Endodermal cell (in vitro differentiated cells): ENCODE measurements at regions not wholly inside any gene's neighbourhood (a gene's known extent, or its start where the extent isn't known, plus 50 kb on each side); places are given as distances from the start of the nearest gene placed in this dataset.

Source experiments
- DNase-seq: peaks from one replicate; pipeline ENCODE4 v3.0.0-alpha.2; 2017
- H3K27ac ChIP-seq: 2 replicates; pipeline ENCODE4 v1.5.1; 2013; ENCODE audit warnings: mild to moderate bottlenecking, low read depth, low read length, moderate library complexity
- H3K27me3 ChIP-seq: 2 replicates; pipeline ENCODE4 v1.6.1; 2013; ENCODE audit warnings: mild to moderate bottlenecking, low read length, moderate library complexity; ENCODE audit not compliant: insufficient read depth, control insufficient read depth, poor library complexity, severe bottlenecking
- H3K36me3 ChIP-seq: 2 replicates; pipeline ENCODE4 v1.7.0; 2013; ENCODE audit warnings: mild to moderate bottlenecking, low read length, moderate library complexity; ENCODE audit not compliant: control insufficient read depth, insufficient read depth
- H3K4me1 ChIP-seq: one replicate; pipeline ENCODE4 v1.7.0; 2013; ENCODE audit warnings: low read length; ENCODE audit not compliant: control insufficient read depth, insufficient read depth
- H3K4me3 ChIP-seq: 2 replicates; pipeline ENCODE4 v1.5.1; 2013; ENCODE audit warnings: mild to moderate bottlenecking, low read length, moderate library complexity
- H3K9ac ChIP-seq: 2 replicates; pipeline ENCODE4 v1.6.1; 2013; ENCODE audit warnings: mild to moderate bottlenecking, low read length, moderate library complexity; ENCODE audit not compliant: poor library complexity, severe bottlenecking; ENCODE audit errors: extremely low read depth
- H3K9me3 ChIP-seq: 2 replicates; pipeline ENCODE4 v1.6.1; 2013; ENCODE audit warnings: mild to moderate bottlenecking, low read length, moderate library complexity; ENCODE audit not compliant: control insufficient read depth
- H3K27ac Mint-ChIP-seq: 2 replicates; pipeline ENCODE4 v1.8.0; 2020; ENCODE audit warnings: mixed read lengths
- H3K27me3 Mint-ChIP-seq: 2 replicates; pipeline ENCODE4 v1.8.0; 2021; ENCODE audit warnings: mild to moderate bottlenecking, mixed read lengths; ENCODE audit not compliant: insufficient read depth
- H3K36me3 Mint-ChIP-seq: 2 replicates; pipeline ENCODE4 v1.8.0; 2020; ENCODE audit warnings: low read depth, mixed read lengths
- H3K4me1 Mint-ChIP-seq: 2 replicates; pipeline ENCODE4 v1.8.0; 2020; ENCODE audit warnings: mixed read lengths
- H3K4me3 Mint-ChIP-seq: 2 replicates; pipeline ENCODE4 v1.8.0; 2020; ENCODE audit warnings: mild to moderate bottlenecking, moderate library complexity, mixed read lengths
- H3K9me3 Mint-ChIP-seq: 2 replicates; pipeline ENCODE4 v1.8.0; 2020; ENCODE audit warnings: mild to moderate bottlenecking, mixed read lengths
- CTCF ChIP-seq: fragments of 200-600 bp; sonication (generic); conservative IDR thresholded peaks from 2 replicates; pipeline ENCODE4 v1.5.0; 2021; ENCODE audit warnings: antibody characterized with exemption, mild to moderate bottlenecking
- WGBS, 2 experiments: methylation state at CpG; one replicate each; pipeline versions ENCODE4 v1.1.5 to v1.1.7; 2013; ENCODE audit warnings: missing lambda C conversion rate in 2 of 2, mixed read lengths in 1 of 2; ENCODE audit not compliant: insufficient coverage in 1 of 2, insufficient read length in 1 of 2; 5-methylcytosine and 5-hydroxymethylcytosine counted together

DNA sequence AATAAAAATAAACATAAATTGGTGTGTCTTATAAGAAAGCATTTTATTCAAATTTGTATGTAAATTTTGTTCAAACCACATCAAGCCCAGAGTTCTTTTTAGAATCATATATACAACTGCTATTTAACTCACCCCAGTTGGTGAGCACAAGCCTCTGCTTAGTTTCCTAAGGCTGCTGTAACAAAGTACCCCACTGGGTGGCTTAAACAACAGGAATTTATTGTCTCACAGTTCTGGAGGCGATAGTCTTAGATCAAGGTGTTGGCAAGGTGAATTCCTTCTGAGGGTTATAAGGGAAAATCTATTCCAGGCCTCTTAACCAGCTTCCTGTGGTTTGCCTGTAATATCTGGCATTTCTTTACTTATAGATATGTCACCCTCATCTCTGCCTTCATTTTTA, 1133.5 kb downstream of the OLFM4 start:
- H3K4me3 ChIP-seq: no peak overlapping the region
- peak; percentile 78 for TF ChIP-seq CTCF
- Mint-ChIP-seq H3K27me3 (no peaks in the 10 kb centered on the region), H3K4me1 (peaks cover 17% of the 10 kb centered on the region), H3K27ac (no peak overlapping the region), H3K36me3 (no peaks in the 10 kb centered on the region), H3K9me3 (peaks cover 4% of the 10 kb centered on the region), H3K4me3 (no peak overlapping the region)
- peaks cover 4% of the 10 kb centered on the region for H3K4me1 ChIP-seq
- 62 to 83% methylated on average over 1 of the region's 1 CpG for WGBS, 2 experiments
- H3K27ac ChIP-seq: no peak overlapping the region
- peaks cover 4% of the 10 kb centered on the region for H3K36me3 ChIP-seq
- peak; percentile 68 for DNase-seq
- H3K27me3 ChIP-seq: no peaks in the 10 kb centered on the region
- H3K9ac ChIP-seq: no peak overlapping the region
- no peaks in the 10 kb centered on the region for H3K9me3 ChIP-seq

- H3K27ac Mint-ChIP-seq: no peak overlapping the region
- peaks cover 20% of the 10 kb centered on the region for H3K4me1 Mint-ChIP-seq
- no peak for TF ChIP-seq CTCF
- peaks cover 4% of the 10 kb centered on the region for H3K4me1 ChIP-seq
- 85 to 89% methylated on average over 4 to 7 of the region's 7 CpGs for WGBS, 2 experiments
- no peak overlapping the region for H3K27ac ChIP-seq
- no peak overlapping the region for H3K9ac ChIP-seq
- no peak overlapping the region for H3K4me3 ChIP-seq
- H3K27me3 Mint-ChIP-seq: no peaks in the 10 kb centered on the region
- peaks cover 4% of the 10 kb centered on the region for H3K36me3 ChIP-seq
- H3K9me3 ChIP-seq: no peaks in the 10 kb centered on the region
- no peak overlapping the region for H3K4me3 Mint-ChIP-seq
- no peaks in the 10 kb centered on the region for H3K36me3 Mint-ChIP-seq
- no peak for DNase-seq
- H3K27me3 ChIP-seq: no peaks in the 10 kb centered on the region
- H3K9me3 Mint-ChIP-seq: no peaks in the 10 kb centered on the region
Observed at GRCh38 chr13:54165581-54166215, 1137.1 kb downstream of the OLFM4 start.

- no peaks in the 10 kb centered on the region for H3K36me3 Mint-ChIP-seq
- H3K27ac ChIP-seq: no peak overlapping the region
- H3K36me3 ChIP-seq: no peaks in the 10 kb centered on the region
- H3K27me3 Mint-ChIP-seq: no peaks in the 10 kb centered on the region
- no peak for DNase-seq
- peaks cover 13% of the 10 kb centered on the region for H3K9me3 ChIP-seq
- no peaks in the 10 kb centered on the region for H3K27me3 ChIP-seq
- H3K9me3 Mint-ChIP-seq: peaks cover 3% of the 10 kb centered on the region
- H3K9ac ChIP-seq: no peak overlapping the region
- no peak overlapping the region for H3K4me3 ChIP-seq
- no peak overlapping the region for H3K27ac Mint-ChIP-seq
- peaks cover 24% of the 10 kb centered on the region for H3K4me1 Mint-ChIP-seq
- no peak for TF ChIP-seq CTCF
- H3K4me1 ChIP-seq: peaks cover 4% of the 10 kb centered on the region
- H3K4me3 Mint-ChIP-seq: no peak overlapping the region
Observed at GRCh38 chr13:54173996-54174395, 1145.4 kb downstream of the OLFM4 start.
